LNCAP (cell line): ENCODE measurements at regions not wholly inside any gene's neighbourhood (a gene's known extent, or its start where the extent isn't known, plus 50 kb on each side); places are given as distances from the start of the nearest gene placed in this dataset.

Experiments
- TF ChIP-seq, protein P1 (sequence below): fragments of 450-650 bp; IDR thresholded peaks from 2 replicates; pipeline ENCODE4 v1.5.1; 2017; ENCODE audit warnings: mild to moderate bottlenecking

DNA sequence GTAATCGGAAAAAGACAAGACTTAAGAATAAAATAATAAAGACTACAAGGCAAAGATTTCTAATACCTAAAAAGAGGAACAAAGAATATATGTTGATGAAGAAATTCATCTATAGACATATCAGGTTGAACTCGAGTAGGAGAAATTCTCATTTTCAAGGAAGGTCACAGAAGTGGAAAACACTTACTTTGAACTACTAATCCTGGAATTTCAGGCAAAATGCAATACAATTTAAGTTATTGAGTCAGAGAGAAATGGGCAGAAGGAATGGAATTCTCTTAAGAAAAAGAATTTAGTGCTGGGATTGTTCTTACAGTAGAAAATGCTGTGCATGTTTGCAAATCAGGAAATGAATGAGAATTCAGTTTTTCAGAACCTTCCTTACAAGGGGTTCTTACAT lies 135.9 kb upstream of the TGFBR2 start:
- TF ChIP-seq, protein P1, sequence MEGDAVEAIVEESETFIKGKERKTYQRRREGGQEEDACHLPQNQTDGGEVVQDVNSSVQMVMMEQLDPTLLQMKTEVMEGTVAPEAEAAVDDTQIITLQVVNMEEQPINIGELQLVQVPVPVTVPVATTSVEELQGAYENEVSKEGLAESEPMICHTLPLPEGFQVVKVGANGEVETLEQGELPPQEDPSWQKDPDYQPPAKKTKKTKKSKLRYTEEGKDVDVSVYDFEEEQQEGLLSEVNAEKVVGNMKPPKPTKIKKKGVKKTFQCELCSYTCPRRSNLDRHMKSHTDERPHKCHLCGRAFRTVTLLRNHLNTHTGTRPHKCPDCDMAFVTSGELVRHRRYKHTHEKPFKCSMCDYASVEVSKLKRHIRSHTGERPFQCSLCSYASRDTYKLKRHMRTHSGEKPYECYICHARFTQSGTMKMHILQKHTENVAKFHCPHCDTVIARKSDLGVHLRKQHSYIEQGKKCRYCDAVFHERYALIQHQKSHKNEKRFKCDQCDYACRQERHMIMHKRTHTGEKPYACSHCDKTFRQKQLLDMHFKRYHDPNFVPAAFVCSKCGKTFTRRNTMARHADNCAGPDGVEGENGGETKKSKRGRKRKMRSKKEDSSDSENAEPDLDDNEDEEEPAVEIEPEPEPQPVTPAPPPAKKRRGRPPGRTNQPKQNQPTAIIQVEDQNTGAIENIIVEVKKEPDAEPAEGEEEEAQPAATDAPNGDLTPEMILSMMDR = no peak

DNA sequence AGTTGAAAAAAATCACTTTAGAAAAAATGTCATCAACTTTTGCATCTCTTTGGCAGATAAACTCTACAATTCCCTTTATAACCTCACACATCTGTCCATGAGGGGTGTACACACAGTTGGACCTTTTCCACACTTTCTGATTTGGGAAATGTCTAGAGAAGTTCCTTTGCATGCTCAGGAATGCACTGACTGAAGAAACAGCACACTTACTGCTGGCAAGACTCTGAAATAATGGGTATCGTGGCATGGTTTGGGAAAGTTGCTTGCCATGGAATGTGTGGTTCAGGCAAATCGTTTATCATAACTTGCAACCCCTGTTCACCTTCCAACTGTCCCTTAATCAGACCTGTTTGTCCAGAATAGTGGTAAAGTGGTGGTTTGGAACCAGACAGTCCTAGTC lies 135.3 kb upstream of the TGFBR2 start:
- TF ChIP-seq, protein P1 = no peak

DNA sequence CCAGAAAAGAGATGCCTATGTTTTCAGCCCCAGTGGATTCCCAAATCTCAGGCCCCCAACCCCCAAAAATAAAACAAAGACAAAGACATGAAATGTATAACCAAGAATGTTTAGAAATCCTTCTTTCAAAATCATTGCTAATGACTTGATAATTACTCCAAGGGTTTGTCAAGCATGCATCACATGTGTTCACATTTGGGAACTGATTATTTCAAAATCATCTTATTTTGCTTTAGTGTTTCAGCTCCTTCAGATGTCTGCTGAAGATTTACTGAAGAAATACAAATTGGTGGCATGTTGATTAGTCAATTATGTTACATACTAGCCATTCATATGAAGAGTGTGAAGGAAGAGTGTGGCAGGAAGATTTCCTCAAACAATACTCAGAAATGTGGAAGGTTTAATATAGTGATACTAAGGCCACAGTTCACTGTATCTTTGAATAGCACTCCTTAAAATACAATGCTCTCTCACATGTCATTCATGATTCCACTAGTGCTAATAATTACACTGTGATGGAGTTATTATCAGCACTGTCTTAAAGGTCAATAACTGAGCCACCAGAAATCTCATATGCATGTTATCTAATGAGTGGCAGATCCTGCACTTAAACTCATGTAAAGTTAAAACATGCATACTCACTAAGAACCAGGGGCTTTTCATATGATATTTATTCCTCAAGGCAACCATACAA lies 134.5 kb upstream of the TGFBR2 start:
- TF ChIP-seq, protein P1 = no peak

DNA sequence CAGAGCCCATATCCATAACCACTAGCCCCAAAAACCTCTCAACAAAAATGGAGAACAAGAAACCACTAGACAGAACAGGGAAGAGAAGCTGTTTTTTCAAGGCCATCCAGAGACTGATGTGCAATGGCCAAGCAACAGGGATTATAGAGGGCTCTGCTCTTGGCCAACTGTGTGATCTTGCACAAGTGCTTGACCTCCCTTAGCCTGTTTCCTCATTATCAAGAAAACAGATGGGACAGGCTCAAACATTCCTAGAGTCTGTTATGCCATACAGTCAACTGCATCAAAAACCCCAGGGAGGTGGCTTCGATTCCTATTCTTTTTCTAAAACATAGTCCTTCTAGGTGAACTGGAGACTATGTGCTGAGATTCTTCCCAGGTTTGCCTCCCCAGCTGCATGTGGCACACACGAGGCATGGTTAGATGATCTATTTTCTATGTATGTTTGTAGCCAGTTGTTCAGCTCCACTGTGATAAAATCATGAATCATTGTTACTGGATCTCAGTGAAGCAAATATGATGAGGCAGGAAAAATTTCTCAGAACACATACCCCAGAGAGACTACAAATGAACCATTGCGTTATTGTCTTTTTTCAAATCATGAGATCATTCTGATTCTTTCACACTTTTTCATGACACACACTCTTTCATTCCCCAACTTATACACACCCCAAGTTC lies 132.9 kb upstream of the TGFBR2 start:
- TF ChIP-seq, protein P1 = no peak

DNA sequence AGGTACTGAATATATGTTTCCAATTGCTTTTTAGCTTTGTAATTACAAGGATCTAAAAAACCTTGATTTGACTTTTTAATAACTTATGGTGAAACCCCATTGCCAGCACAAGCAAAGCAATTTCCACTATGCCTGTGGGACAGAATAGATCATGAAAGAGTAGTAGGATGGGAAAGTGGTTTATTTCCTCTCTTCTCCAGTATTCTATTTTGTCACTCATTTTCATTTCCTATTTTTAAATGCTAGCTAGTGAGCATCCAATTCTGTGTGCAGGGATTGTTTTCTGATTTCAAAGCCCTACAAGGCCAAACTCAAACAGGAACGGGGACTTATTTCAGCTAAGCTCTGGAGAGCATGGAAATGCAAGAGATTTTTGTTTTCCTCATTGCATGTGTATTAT lies 132.0 kb upstream of the TGFBR2 start:
- TF ChIP-seq, protein P1 = no peak

DNA sequence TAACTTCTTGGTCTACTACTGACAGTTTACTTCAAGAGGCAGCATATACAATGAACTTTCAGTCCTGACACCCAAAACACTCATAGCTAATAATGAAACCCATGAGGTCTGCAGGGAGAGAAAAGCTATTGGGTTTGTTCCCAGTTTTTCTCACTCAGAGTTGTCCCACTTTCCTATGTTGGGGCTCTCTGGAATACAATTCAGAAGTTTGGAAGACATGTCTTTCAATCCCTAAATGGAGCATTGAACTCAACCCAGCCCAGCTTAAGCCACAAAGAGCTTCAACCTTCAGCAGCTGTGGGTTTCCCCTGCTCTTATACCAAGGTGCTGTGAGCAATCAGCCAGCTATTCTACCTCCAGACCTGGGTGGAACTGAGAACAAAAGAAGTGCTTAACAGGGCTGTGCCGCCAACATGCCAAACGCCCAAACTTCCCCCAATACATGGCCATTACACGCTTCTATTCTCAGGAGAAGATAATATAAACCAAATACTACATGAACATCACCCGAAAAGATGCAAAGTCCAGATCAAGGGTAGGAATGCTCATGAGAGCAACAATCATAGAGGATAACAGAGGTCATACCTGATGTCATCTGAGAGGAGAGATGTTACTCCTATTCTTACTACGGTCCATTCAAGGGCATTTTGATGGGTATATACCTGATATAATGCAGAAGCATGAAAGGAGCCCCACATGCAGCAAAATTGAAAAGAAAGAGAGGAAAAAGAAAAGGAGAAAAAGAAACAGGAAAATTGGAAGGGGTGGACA lies 131.2 kb upstream of the TGFBR2 start:
- TF ChIP-seq, protein P1 = no peak

DNA sequence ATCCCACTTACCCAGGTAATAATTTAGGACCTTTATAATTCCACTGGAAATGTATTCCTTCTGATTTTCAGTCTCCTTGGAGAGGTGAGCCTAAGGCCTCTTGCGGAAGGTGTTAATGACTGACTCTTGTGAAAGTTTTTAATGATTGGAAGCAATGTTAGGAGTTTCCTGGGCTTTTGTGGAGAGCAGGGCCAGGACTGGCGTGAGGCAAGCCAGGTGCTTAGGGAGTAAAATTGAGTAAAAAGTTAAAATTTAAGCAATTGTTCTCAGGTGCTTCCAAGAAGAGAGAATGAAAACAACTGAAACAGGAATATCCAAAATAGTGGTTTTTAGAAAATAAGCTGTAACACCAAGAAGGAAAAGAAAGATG lies 130.6 kb upstream of the TGFBR2 start:
- TF ChIP-seq, protein P1 = no peak
